Panc1 (cell line): ENCODE measurements at regions not wholly inside any gene's neighbourhood (a gene's known extent, or its start where the extent isn't known, plus 50 kb on each side); places are given as distances from the start of the nearest gene placed in this dataset.

ENCODE experiments used
- ATAC-seq: fragments of 200-7000 bp; cut with Tn5 transposase; 2 replicates; pipeline ENCODE4 v1.9.1; 2020; ENCODE audit warnings: mild to moderate bottlenecking, moderate library complexity
- BruUV-seq: library from RNA; stranded (reverse); fragments of 400-500 nt; replicated peaks from 2 replicates; lab custom pipeline; 2021; lab: Mats Ljungman, UMichigan
- CTCF ChIA-PET: fragments of 300-600 bp; sonication (Branson Sonifier 250); formaldehyde crosslinking; loops from one replicate; lab custom pipeline; 2022; ENCODE audit warnings: antibody characterized with exemption; lab: Charles Lee
- POLR2A ChIA-PET: fragments of 300-600 bp; sonication (Branson Sonifier 250); formaldehyde crosslinking; loops from one replicate; lab custom pipeline; 2022; ENCODE audit warnings: antibody characterized with exemption; lab: Charles Lee
- DNase-seq: peaks from one replicate; pipeline ENCODE4 v3.0.0-alpha.2; 2010; ENCODE audit warnings: low read depth, low spot score
- H3K27ac ChIP-seq: 2 replicates; pipeline ENCODE4 v1.5.1; 2011; ENCODE audit warnings: mild to moderate bottlenecking, low read length, inconsistent platforms
- H3K27me3 ChIP-seq: fragments of 200-500 bp; sonication (Bioruptor generic); 2 replicates; pipeline ENCODE4 v1.6.0; 2014; ENCODE audit warnings: low read length, inconsistent platforms; ENCODE audit not compliant: control insufficient read depth, insufficient read depth
- H3K36me3 ChIP-seq: fragments of 200-500 bp; sonication (Bioruptor generic); 2 replicates; pipeline ENCODE4 v1.5.1; 2014; ENCODE audit warnings: inconsistent platforms, mild to moderate bottlenecking, low read length, moderate library complexity; ENCODE audit not compliant: control insufficient read depth, insufficient read depth
- H3K4me1 ChIP-seq: 2 replicates; pipeline ENCODE4 v1.5.1; 2011; ENCODE audit warnings: inconsistent platforms, mild to moderate bottlenecking, low read length, moderate library complexity; ENCODE audit not compliant: control insufficient read depth, insufficient read depth
- H3K4me3 ChIP-seq, 2 experiments: 2 replicates each; pipeline ENCODE4 v1.5.1; 2011 to 2012; ENCODE audit warnings: low read depth in 2 of 2, low read length in 2 of 2, mild to moderate bottlenecking in 2 of 2, inconsistent platforms in 1 of 2, moderate library complexity in 1 of 2
- H3K9me3 ChIP-seq: fragments of 200-500 bp; sonication (Bioruptor generic); 2 replicates; pipeline ENCODE4 v1.5.1; 2014; ENCODE audit warnings: low read depth, mild to moderate bottlenecking, inconsistent platforms, low read length, moderate library complexity; ENCODE audit not compliant: control insufficient read depth, insufficient read depth
- POLR2AphosphoS5 ChIP-seq: IDR thresholded peaks from 2 replicates; pipeline ENCODE4 v1.6.1; 2012; ENCODE audit warnings: mild to moderate bottlenecking, low read depth, low read length, moderate library complexity
- SIN3A ChIP-seq: IDR thresholded peaks from 2 replicates; pipeline ENCODE4 v1.6.1; 2012; ENCODE audit warnings: low read depth, mild to moderate bottlenecking, low read length, moderate library complexity, borderline replicate concordance; ENCODE audit not compliant: insufficient read depth
- TCF7L2 ChIP-seq: IDR thresholded peaks from 2 replicates; pipeline ENCODE4 v1.6.1; 2011; ENCODE audit warnings: mild to moderate bottlenecking, low read depth, low read length, inconsistent platforms
- in situ Hi-C: cut with HindIII; loops from 2 replicates; pipeline ENCODE4 v1.10.0; 2016; ENCODE audit warnings: low sequenced_read_pairs, low pct_unique_long_range_greater_than_20kb
- intact Hi-C: fragments of 100-400 bp; cut with micrococcal nuclease; formaldehyde crosslinking; loops from one replicate; pipeline ENCODE4 v1.10.0; 2022; ENCODE audit not compliant: unreplicated experiment
- TF ChIP-seq, protein P1 (sequence below), 2 experiments: IDR thresholded peaks; 2 replicates each; pipeline ENCODE4 v1.6.1; 2011 to 2012; ENCODE audit warnings: low read depth in 2 of 2, control low read depth in 1 of 2, low read length in 1 of 2, mild to moderate bottlenecking in 1 of 2, moderate library complexity in 1 of 2; ENCODE audit not compliant: insufficient read depth in 1 of 2
- TF ChIP-seq, protein P2 (sequence below): fragments of 450-650 bp; IDR thresholded peaks from 2 replicates; pipeline ENCODE4 v1.5.1; 2017; ENCODE audit warnings: mild to moderate bottlenecking

GRCh38 chr1:170306948-170307347 is 161.2 kb downstream of the NTMT2 start:
- DNase-seq (no peak), ATAC-seq (no peak)
- ChIA-PET CTCF (no interaction called here), POLR2A (no interaction called here)
- Histone ChIP-seq H3K4me3 (no peak overlapping the region), H3K4me1 (no peaks in the 10 kb centered on the region), H3K27me3 (no peaks in the 10 kb centered on the region), H3K9me3 (no peaks in the 10 kb centered on the region), H3K36me3 (no peaks in the 10 kb centered on the region), H3K27ac (no peak overlapping the region)
- in situ Hi-C loops (no loop called here), intact Hi-C loops (no loop called here)
- TF ChIP-seq, protein P1, sequence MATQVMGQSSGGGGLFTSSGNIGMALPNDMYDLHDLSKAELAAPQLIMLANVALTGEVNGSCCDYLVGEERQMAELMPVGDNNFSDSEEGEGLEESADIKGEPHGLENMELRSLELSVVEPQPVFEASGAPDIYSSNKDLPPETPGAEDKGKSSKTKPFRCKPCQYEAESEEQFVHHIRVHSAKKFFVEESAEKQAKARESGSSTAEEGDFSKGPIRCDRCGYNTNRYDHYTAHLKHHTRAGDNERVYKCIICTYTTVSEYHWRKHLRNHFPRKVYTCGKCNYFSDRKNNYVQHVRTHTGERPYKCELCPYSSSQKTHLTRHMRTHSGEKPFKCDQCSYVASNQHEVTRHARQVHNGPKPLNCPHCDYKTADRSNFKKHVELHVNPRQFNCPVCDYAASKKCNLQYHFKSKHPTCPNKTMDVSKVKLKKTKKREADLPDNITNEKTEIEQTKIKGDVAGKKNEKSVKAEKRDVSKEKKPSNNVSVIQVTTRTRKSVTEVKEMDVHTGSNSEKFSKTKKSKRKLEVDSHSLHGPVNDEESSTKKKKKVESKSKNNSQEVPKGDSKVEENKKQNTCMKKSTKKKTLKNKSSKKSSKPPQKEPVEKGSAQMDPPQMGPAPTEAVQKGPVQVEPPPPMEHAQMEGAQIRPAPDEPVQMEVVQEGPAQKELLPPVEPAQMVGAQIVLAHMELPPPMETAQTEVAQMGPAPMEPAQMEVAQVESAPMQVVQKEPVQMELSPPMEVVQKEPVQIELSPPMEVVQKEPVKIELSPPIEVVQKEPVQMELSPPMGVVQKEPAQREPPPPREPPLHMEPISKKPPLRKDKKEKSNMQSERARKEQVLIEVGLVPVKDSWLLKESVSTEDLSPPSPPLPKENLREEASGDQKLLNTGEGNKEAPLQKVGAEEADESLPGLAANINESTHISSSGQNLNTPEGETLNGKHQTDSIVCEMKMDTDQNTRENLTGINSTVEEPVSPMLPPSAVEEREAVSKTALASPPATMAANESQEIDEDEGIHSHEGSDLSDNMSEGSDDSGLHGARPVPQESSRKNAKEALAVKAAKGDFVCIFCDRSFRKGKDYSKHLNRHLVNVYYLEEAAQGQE (IDR thresholded peaks at IDR 0.05; ENCODE audit: insufficient read depth in 1 of 2, low read depth in 2 of 2, low read length in 1 of 2): no peak
- TF ChIP-seq SIN3A (no peak), POLR2AphosphoS5 (no peak), TCF7L2 (no peak)
- TF ChIP-seq, protein P2, sequence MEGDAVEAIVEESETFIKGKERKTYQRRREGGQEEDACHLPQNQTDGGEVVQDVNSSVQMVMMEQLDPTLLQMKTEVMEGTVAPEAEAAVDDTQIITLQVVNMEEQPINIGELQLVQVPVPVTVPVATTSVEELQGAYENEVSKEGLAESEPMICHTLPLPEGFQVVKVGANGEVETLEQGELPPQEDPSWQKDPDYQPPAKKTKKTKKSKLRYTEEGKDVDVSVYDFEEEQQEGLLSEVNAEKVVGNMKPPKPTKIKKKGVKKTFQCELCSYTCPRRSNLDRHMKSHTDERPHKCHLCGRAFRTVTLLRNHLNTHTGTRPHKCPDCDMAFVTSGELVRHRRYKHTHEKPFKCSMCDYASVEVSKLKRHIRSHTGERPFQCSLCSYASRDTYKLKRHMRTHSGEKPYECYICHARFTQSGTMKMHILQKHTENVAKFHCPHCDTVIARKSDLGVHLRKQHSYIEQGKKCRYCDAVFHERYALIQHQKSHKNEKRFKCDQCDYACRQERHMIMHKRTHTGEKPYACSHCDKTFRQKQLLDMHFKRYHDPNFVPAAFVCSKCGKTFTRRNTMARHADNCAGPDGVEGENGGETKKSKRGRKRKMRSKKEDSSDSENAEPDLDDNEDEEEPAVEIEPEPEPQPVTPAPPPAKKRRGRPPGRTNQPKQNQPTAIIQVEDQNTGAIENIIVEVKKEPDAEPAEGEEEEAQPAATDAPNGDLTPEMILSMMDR: no peak
- BruUV-seq: no TSS peak

GRCh38 chr1:170307426-170307825 is 161.7 kb downstream of the NTMT2 start:
- no peaks in the 10 kb centered on the region for H3K36me3 ChIP-seq
- ATAC-seq (no peak), DNase-seq (no peak)
- no peak overlapping the region for H3K27ac ChIP-seq
- no peaks in the 10 kb centered on the region for H3K9me3 ChIP-seq
- no peaks in the 10 kb centered on the region for H3K4me1 ChIP-seq
- ChIA-PET CTCF (no interaction called here), POLR2A (no interaction called here)
- H3K27me3 ChIP-seq: no peaks in the 10 kb centered on the region
- H3K4me3 ChIP-seq: no peak overlapping the region
- intact Hi-C loops (no loop called here), in situ Hi-C loops (no loop called here)
- no peak for TF ChIP-seq SIN3A
- no peak for TF ChIP-seq TCF7L2
- TF ChIP-seq, protein P2: no peak
- no peak for TF ChIP-seq POLR2AphosphoS5
- TF ChIP-seq, protein P1 (IDR thresholded peaks at IDR 0.05; ENCODE audit: insufficient read depth in 1 of 2, low read depth in 2 of 2, low read length in 1 of 2): no peak
- BruUV-seq: no TSS peak
